HepG2 (cell line): ENCODE measurements at regions not wholly inside any gene's neighbourhood (a gene's known extent, or its start where the extent isn't known, plus 50 kb on each side); places are given as distances from the start of the nearest gene placed in this dataset.

Source experiments
- ATAC-seq: fragments of 200-7000 bp; cut with Tn5 transposase; 3 replicates; pipeline ENCODE4 v1.9.1; 2020; ENCODE audit warnings: mild to moderate bottlenecking, moderate library complexity
- BruUV-seq: library from RNA; stranded (reverse); fragments of 400-500 nt; replicated peaks from 2 replicates; lab custom pipeline; 2021; lab: Mats Ljungman, UMichigan
- CTCF ChIA-PET: fragments of 300-600 bp; formaldehyde crosslinking; extraction: SDS; loops from one replicate; lab custom pipeline; 2021; ENCODE audit warnings: low total read pairs, inconsistent platforms, low intra/inter-chr PET ratio; lab: Yijun Ruan, JAX
- POLR2A ChIA-PET: fragments of 350-600 bp; sonication (Branson Sonifier 250); formaldehyde crosslinking; loops from one replicate; lab custom pipeline; 2020; ENCODE audit warnings: antibody characterized with exemption, inconsistent platforms; lab: Yijun Ruan, JAX
- DNase-seq: peaks from one replicate; pipeline ENCODE4 v3.0.0-alpha.2; 2015; ENCODE audit warnings: low spot score
- FAIRE-seq: peaks from 3 replicates; lab custom pipeline; 2011; peaks lifted over from hg19 to GRCh38; lab: Jason Lieb, UNC
- H2AFZ ChIP-seq: one replicate; pipeline ENCODE4 v1.6.1; 2011; ENCODE audit warnings: low read length, inconsistent platforms
- H3K27ac ChIP-seq: fragments of 300-600 bp; 3 replicates; pipeline ENCODE4 v1.8.0; 2011; ENCODE audit warnings: mixed run types, mild to moderate bottlenecking, mixed read lengths, low read length, inconsistent platforms; ENCODE audit not compliant: insufficient read depth; ENCODE audit errors: extremely low read length
- H3K27me3 ChIP-seq, 2 experiments: fragments of 200-600 bp in 1 of 2; 2 replicates in 1 of 2; 3 replicates in 1 of 2; pipeline versions ENCODE4 v1.6.0 to v1.8.0; 2011; ENCODE audit warnings: low read length in 2 of 2, mild to moderate bottlenecking in 2 of 2, moderate library complexity in 2 of 2, inconsistent platforms in 1 of 2; ENCODE audit not compliant: insufficient read depth in 2 of 2, control insufficient read depth in 1 of 2
- H3K36me3 ChIP-seq, 2 experiments: fragments of 200-600 bp in 1 of 2; replicated peaks in 1 of 2; 2 replicates in 1 of 2; 3 replicates in 1 of 2; pipeline versions ENCODE4 v1.5.1 to v1.8.0; 2011; ENCODE audit warnings: low read length in 2 of 2, inconsistent platforms in 1 of 2; ENCODE audit not compliant: insufficient read depth in 2 of 2, control insufficient read depth in 1 of 2
- H3K4me1 ChIP-seq: 2 replicates; pipeline ENCODE4 v1.5.1; 2012; ENCODE audit warnings: low read length, inconsistent platforms; ENCODE audit not compliant: insufficient read depth
- H3K4me2 ChIP-seq: 2 replicates; pipeline ENCODE4 v1.6.0; 2011; ENCODE audit warnings: low read depth, low read length, inconsistent platforms
- H3K4me3 ChIP-seq, 3 experiments: fragments of 200-600 bp in 1 of 3; sonication (generic), shearing (Covaris generic) in 1 of 3; replicated peaks in 1 of 3; 2 replicates each; pipeline ENCODE4 v1.5.1; 2011 to 2016; ENCODE audit warnings: low read length in 3 of 3, inconsistent platforms in 2 of 3, low read depth in 2 of 3, mild to moderate bottlenecking in 2 of 3, control low read depth in 1 of 3, mixed read lengths in 1 of 3; ENCODE audit not compliant: insufficient read depth in 1 of 3
- H3K79me2 ChIP-seq: one replicate; pipeline ENCODE4 v1.6.1; 2011; ENCODE audit warnings: low read length, inconsistent platforms; ENCODE audit not compliant: insufficient read depth
- H3K9ac ChIP-seq: 2 replicates; pipeline ENCODE4 v1.6.0; 2011; ENCODE audit warnings: mild to moderate bottlenecking, low read depth, low read length, inconsistent platforms; ENCODE audit not compliant: insufficient read depth
- H3K9me3 ChIP-seq: 2 replicates; pipeline ENCODE4 v1.5.1; 2012; ENCODE audit warnings: mild to moderate bottlenecking, low read length
- H4K20me1 ChIP-seq: 2 replicates; pipeline ENCODE4 v1.6.0; 2011; ENCODE audit warnings: inconsistent platforms, mild to moderate bottlenecking, low read length, moderate library complexity; ENCODE audit not compliant: insufficient read depth
- ATF7 ChIP-seq, 2 experiments: fragments of 450-650 bp in 1 of 2; sonication (generic) in 1 of 2; formaldehyde crosslinking in 1 of 2; IDR thresholded peaks; 2 replicates each; pipeline versions ENCODE4 v1.4.0 to v1.6.1; 2016 to 2020; ENCODE audit warnings: antibody characterized with exemption in 1 of 2, mild to moderate bottlenecking in 1 of 2, missing genetic modification reagents in 1 of 2
- YY1 ChIP-seq: IDR thresholded peaks from 2 replicates; pipeline ENCODE4 v1.6.1; 2011; ENCODE audit warnings: low read length, low read depth, moderate library complexity, mild to moderate bottlenecking; ENCODE audit not compliant: insufficient read depth, insufficient replicate concordance
- WGBS: methylation state at CpG from one replicate; pipeline ENCODE4 v1.1.6; 2017; ENCODE audit warnings: low lambda C conversion rate; 5-methylcytosine and 5-hydroxymethylcytosine counted together
- in situ Hi-C: cut with HindIII; loops from 2 replicates; pipeline ENCODE4 v1.10.0; 2017; ENCODE audit warnings: low pct_unique_long_range_greater_than_20kb; ENCODE audit not compliant: extremely low pct_ligation_motif_present
- intact Hi-C: fragments of 100-400 bp; cut with micrococcal nuclease; formaldehyde crosslinking; loops from one replicate; pipeline ENCODE4 v1.10.0; 2022; ENCODE audit not compliant: unreplicated experiment

DNA sequence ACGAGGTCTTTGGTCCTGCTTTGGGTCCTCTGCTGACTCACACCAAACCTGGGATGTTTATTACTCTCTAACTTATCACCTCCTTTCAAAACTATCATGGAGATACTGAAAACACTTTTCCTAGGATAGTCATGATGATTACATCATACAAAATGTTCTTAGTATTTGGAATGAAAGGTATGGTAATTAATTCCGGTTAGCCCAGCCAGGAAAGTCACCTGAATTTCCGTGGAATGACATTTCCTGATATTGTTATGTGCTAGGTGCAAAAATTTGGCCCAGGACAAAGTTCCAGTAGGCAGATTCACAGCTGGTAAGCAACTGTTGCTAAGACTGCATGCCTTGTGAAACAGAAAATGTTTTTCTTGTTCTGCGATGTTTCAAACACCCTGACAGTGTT, 203.4 kb downstream of the ZNF648 start:
- WGBS: 2% methylated on average over 4 of the region's 4 CpGs
- no peaks in the 10 kb centered on the region for H3K36me3 ChIP-seq

More for the DNA sequence above, 203.4 kb downstream of the ZNF648 start:
- TF ChIP-seq YY1: no peak
- peak; percentile 57 for TF ChIP-seq ATF7 (IDR thresholded peaks at IDR 0.05)
- TF ChIP-seq ATF7 (CRISPR knock-in tag; IDR thresholded peaks at IDR 0.05): no peak
- Histone ChIP-seq H3K4me2 (no peak overlapping the region), H3K4me3 (no peak overlapping the region), H3K27me3 (no peaks in the 10 kb centered on the region), H2AFZ (no peak overlapping the region), H3K9ac (no peak overlapping the region), H3K79me2 (no peaks in the 10 kb centered on the region), H3K27ac (no peak overlapping the region), H3K9me3 (no peaks in the 10 kb centered on the region), H3K4me1 (no peaks in the 10 kb centered on the region), H4K20me1 (no peaks in the 10 kb centered on the region)
- FAIRE-seq: no peak
- intact Hi-C loops (no loop called here), in situ Hi-C loops (no loop called here)
- ATAC-seq: no peak
- DNase-seq: no peak
- ChIA-PET CTCF (no interaction called here), POLR2A (no interaction called here)
- no TSS peak for BruUV-seq
